Stimulated activated CD4-positive, alpha-beta T cell treated with anti-CD3 and anti-CD28 coated beads, Interleukin-1b, Interleukin-23, amount 100 ng/mL, for 4 hours (primary cell): ENCODE measurements at regions not wholly inside any gene's neighbourhood (a gene's known extent, or its start where the extent isn't known, plus 50 kb on each side); places are given as distances from the start of the nearest gene placed in this dataset.
"Not testable (repeated sequence)": the region's sequence is repeated elsewhere in the genome, so short reads cannot be mapped to it uniquely, and the experiment has no call there.

Experiments
- DNase-seq, 2 donors: peaks; one replicate each; pipeline ENCODE4 v3.0.0-alpha.2; 2020; ENCODE audit warnings: low read depth in 2 of 2

GRCh38 chr14:56996721-56997399 is 186.6 kb upstream of the OTX2 start:
- DNase-seq: no peak

GRCh38 chr14:56995010-56995409 is 184.7 kb upstream of the OTX2 start:
- no peak for DNase-seq

DNA sequence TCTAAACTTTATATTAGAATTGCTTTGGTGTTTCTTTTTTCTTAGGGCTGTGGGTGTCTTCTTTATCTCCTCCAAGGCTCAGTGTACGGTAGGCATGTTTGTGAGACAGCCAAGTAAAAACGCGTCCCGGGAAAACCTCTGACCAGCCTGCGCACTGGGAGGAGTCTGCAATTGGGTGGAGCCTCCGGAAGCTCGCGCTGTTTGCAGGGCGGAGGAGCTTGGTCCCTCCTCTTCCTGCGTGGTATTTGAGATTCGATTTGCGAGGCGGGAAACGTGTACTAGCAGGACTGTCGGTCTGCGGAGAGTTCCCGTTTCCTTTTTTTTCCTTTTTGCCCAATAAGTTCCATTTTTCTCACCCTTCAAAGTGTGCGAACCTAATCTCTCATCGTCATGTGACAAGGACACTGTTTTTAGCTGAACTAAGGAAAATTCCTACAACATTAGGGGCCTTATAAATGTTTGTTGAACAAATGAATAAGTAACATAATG is 182.1 kb upstream of the OTX2 start:
- DNase-seq: no peak

DNA sequence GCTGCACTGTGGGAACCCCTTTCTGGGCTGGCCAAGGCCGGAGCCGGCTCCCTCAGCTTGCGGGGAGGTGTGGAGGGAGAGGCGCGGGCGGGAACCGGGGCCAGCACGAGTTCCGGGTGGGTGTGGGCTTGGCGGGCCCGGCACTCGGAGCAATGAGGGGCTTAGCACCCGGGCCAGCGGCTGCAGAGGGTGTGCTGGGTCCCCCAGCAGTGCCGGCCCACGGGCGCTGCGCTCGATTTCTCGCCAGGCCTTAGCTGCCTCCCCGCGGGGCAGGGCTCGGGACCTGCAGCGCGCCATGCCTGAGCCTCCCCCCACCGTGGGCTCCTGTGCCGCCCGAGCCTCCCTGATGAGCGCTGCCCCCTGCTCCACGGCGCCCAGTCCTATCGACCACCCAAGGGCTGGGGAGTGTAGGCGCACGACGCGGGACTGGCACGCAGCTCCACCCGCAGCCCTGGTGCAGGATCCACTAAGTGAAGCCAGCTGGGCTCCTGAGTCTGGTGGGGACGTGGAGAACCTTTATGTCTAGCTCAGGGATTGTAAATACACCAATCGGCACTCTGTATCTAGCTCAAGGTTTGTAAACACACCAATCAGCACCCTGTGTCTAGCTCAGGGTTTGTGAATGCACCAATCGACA is 180.8 kb upstream of the OTX2 start:
- DNase-seq: not testable (repeated sequence)

GRCh38 chr14:56989359-56989758 is 179.1 kb upstream of the OTX2 start:
- DNase-seq: no peak

GRCh38 chr14:56979936-56980335 is 169.7 kb upstream of the OTX2 start:
- DNase-seq: no peak

GRCh38 chr14:56976211-56976610 is 165.9 kb upstream of the OTX2 start:
- DNase-seq: no peak

GRCh38 chr14:56975521-56975920 is 165.2 kb upstream of the OTX2 start:
- no peak for DNase-seq

DNA sequence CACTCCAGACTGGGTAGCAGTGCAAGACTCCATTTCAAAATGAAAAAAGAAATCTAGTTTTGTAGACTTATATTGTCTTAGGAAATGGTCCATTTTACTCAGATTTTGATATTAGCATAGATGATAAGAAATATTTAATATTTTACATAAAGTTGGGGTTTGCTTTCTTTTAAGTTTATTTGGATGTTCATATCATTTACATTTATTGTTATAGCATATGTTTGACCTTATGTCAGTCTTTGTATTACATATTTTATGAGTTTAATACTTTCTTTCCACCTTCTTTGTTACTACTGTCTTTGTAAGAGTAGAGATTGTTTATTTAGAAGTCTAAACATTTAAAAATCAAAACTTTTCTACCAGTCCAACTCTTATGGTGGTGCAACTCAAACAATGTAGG is 162.7 kb upstream of the OTX2 start:
- no peak for DNase-seq

- DNase-seq: no peak
These were observed 154.6 kb upstream of the OTX2 start for GRCh38 chr14:56964895-56965294.

DNA sequence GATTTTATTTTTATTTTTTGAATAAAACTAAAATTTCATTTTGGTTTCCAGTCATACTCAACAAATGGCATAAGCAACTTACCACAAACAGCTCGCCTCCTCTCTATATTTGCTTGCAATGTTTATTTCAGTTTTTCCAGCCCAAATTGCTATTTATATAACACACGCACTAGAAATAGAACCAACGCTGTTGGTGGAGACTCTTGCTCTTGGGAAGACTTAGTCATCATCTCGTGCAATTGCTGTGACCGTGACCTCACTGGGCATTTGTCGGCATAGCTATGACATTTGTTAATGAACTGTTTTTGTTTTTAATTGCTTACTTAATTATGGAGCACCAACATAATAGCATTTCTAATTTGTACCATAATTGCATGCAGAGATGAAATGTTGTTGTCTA is 153.1 kb upstream of the OTX2 start:
- DNase-seq: no peak

- no peak for DNase-seq
These were observed 152.3 kb upstream of the OTX2 start for GRCh38 chr14:56962444-56963080.

DNA sequence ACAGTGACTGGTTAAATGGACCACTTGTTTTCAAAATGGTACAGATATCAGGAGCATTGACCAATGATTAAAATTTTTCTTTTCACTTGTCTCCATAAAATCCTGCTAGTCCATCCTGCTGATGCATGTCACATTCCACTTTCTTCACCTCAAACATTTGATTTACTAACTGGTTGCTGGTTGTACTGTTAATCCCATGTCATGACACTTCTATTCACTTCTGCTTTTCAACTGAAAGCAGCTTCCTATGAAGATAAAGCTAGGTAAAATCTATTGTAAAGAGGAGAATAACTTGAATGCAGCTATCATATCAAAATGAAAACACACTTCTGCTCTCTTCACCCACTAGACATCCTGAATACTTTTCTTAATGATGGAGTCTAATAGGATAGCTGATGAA is 149.6 kb upstream of the OTX2 start:
- no peak for DNase-seq

DNA sequence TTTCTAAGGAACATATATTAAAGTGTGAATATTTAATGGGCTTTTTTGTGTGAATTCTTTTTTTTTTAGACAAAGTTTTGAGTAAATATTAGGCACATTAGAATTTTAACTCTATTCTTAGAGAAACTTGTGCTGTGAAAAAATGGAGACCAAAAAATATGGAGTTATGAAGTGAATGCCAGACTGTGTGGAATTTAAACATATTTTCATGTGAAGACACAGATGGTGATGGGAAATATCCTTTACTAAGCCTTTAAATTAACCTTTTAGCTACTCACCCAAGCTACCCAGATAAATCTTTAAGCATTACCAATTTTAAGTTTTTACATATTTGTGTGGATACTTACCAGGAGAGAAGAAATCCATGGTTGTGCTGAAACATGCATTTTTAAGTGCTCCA is 148.8 kb upstream of the OTX2 start:
- no peak for DNase-seq

GRCh38 chr14:56956182-56956581 is 145.9 kb upstream of the OTX2 start:
- no peak for DNase-seq

DNA sequence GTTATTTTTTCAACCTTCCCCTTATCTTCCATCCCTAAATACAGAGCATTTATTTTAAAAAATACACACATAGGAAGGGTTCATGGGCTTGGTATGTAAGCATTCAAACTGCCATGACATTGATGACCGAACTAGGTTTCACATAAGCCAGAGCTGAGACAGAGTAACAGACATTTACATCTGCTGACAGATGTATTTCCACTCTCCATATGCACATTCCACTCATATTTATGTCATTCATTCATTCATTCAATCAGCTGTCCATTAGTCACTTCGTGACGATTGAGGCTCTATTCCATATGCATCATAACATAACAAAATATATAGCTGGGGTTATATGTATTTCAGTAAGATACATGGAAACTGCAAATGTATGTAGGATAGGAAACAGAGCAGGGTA is 145.5 kb upstream of the OTX2 start:
- no peak for DNase-seq

DNA sequence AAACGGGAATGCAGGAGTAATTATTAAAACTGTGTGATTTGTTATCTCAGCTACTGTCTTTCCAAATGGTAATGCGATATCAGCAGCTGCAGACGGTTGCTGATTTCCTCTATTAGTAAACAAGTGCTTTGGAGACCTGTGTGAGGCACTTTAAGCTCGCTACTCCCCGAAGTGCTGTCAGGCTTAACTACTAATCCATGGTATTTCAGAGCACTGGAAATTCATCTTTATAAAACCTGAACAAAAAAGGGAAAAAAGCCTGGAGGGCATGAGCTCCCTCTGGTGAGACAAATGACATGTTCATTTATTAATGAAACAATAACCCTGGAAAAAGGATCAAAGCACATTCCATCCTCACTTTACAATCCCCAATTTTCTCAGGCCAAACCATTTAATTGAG is 143.6 kb upstream of the OTX2 start:
- DNase-seq: no peak

DNA sequence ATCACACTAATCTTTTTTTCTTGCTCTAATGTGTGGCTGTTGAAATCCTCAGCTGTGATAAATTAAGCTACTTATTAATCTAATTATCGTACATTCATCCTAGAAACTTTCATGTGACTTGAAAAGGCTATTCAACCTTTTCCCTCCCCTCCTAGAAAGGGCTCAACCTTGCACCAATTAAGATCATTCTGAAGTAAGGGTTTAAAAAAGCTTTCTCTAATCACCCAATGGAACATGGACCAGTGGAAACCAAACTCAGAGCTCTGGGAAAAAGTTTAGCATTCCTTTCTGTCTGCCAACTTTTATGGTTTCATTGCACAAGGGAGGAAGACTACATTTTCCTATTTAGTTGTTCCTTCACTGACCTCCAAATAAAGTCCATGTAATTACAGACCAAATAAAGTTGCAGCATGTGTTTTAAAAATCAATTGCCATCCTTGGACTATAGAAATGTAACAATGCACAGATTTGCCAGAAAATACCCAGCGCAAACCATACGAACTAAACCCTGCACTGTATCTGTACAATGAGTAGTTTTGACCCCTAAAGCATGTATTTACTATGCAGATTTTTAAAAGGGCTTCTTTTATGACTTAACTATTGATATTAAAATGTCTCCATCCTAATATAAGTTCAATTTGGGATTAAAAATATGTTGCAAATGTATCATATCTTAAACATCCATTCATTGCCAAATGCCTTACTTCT is 142.6 kb upstream of the OTX2 start:
- no peak for DNase-seq

- DNase-seq: no peak
These were observed 139.5 kb upstream of the OTX2 start for GRCh38 chr14:56949828-56950227.

GRCh38 chr14:56945291-56945690 is 135.0 kb upstream of the OTX2 start:
- DNase-seq: no peak

DNA sequence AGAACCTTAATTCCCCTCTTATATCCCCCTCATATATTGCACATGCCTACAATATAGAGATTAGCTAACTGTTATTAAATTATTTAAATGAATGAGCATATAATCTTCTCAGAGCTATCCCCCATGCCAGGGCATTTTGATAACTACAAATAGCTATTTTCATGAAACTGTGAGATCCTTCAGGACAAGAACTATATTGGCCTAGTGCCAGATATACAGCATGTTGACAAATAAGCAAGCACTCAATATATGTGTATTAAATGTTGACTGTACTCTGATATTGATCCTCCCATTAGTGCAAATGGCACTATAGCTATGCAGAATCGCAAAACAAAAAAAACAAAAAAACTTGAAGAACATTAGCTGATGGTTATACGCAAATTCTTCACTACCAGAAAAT is 134.1 kb upstream of the OTX2 start:
- DNase-seq: no peak

GRCh38 chr14:56933446-56933845 is 123.2 kb upstream of the OTX2 start:
- no peak for DNase-seq
